NCI-H2196 (cell line): ENCODE measurements at regions not wholly inside any gene's neighbourhood (a gene's known extent, or its start where the extent isn't known, plus 50 kb on each side); places are given as distances from the start of the nearest gene placed in this dataset.

ENCODE experiments used
- DNase-seq: peaks from one replicate; lab custom pipeline; 2025; ENCODE audit not compliant: unreplicated experiment; lab: John Stamatoyannopoulos, UW

GRCh38 chr3:28726840-28727239 lies 378.2 kb upstream of the AZI2 start:
- peak; percentile 8 for DNase-seq

- no peak for DNase-seq
Measured at GRCh38 chr3:28727307-28727706, 378.7 kb upstream of the AZI2 start.

- no peak for DNase-seq
Measured at GRCh38 chr3:28738425-28738824, 389.8 kb upstream of the AZI2 start.

- DNase-seq: no peak
Measured at GRCh38 chr3:28739647-28740046, 391.0 kb upstream of the AZI2 start.

- DNase-seq: no peak
Measured at GRCh38 chr3:28743271-28743670, 394.6 kb upstream of the AZI2 start.

- DNase-seq: no peak
Measured at GRCh38 chr3:28743831-28744230, 395.2 kb upstream of the AZI2 start.

- no peak for DNase-seq
Measured at GRCh38 chr3:28745436-28745835, 396.8 kb upstream of the AZI2 start.

- no peak for DNase-seq
Measured at GRCh38 chr3:28745916-28746617, 397.4 kb upstream of the AZI2 start.

GRCh38 chr3:28746990-28747389 lies 398.4 kb upstream of the AZI2 start:
- DNase-seq: no peak

GRCh38 chr3:28751864-28752263 lies 403.2 kb upstream of the AZI2 start:
- DNase-seq: no peak

- DNase-seq: no peak
Measured at GRCh38 chr3:28752290-28752689, 403.7 kb upstream of the AZI2 start.

GRCh38 chr3:28756056-28756455 lies 407.4 kb upstream of the AZI2 start:
- no peak for DNase-seq

GRCh38 chr3:28758115-28758514 lies 409.5 kb upstream of the AZI2 start:
- DNase-seq: no peak

GRCh38 chr3:28761375-28761774 lies 412.8 kb upstream of the AZI2 start:
- DNase-seq: no peak

GRCh38 chr3:28765194-28765593 lies 416.6 kb upstream of the AZI2 start:
- no peak for DNase-seq

- DNase-seq: no peak
Measured at GRCh38 chr3:28768439-28768838, 419.8 kb upstream of the AZI2 start.

- no peak for DNase-seq
Measured at GRCh38 chr3:28777806-28778475, 429.3 kb upstream of the AZI2 start.

GRCh38 chr3:28780480-28780879 lies 431.9 kb upstream of the AZI2 start:
- no peak for DNase-seq

GRCh38 chr3:28781053-28781452 lies 432.4 kb upstream of the AZI2 start:
- no peak for DNase-seq

GRCh38 chr3:28786446-28786845 lies 437.8 kb upstream of the AZI2 start:
- DNase-seq: no peak

GRCh38 chr3:28788571-28788970 lies 439.9 kb upstream of the AZI2 start:
- DNase-seq: no peak

GRCh38 chr3:28791713-28792255 lies 443.2 kb upstream of the AZI2 start:
- DNase-seq: no peak

GRCh38 chr3:28792604-28793003 lies 444.0 kb upstream of the AZI2 start:
- DNase-seq: no peak
